ENCODE measurements at regions not wholly inside any gene's neighbourhood (a gene's known extent, or its start where the extent isn't known, plus 50 kb on each side); places are given as distances from the start of the nearest gene placed in this dataset.

DNA sequence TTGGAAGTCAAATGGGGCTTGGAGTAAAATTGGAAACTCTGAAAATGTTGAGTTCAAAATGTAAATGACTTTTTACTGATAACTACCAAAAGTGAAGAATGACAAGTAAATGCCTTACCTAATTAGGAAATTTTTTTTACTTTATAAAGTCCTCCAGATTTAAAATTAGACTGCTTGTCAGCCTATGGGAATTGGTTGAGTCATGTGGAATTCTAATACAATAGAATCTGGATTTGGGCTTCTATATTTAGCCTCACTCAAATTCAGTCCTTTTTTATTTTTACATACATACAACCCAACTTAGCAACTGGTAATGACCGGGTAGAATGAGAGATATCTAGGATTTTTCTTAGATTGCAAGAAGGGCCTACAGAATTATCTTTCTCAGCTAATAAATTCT lies 158.9 kb upstream of the CADPS start:
- TF ChIP-seq ZC3H10 (CRISPR knock-in tag; IDR thresholded peaks at IDR 0.05) (no peak), ZNF565 (CRISPR knock-in tag; conservative IDR thresholded peaks at IDR 0.05; ENCODE audit: low read depth) (no peak), SNAI2 (CRISPR knock-in tag; IDR thresholded peaks at IDR 0.05) (no peak), ZNF70 (CRISPR knock-in tag; IDR thresholded peaks at IDR 0.05) (no peak), ESRRG (CRISPR knock-in tag; IDR thresholded peaks at IDR 0.05) (no peak), ISL1 (CRISPR knock-in tag; IDR thresholded peaks at IDR 0.05) (no peak), RARB (CRISPR knock-in tag; IDR thresholded peaks at IDR 0.05) (no peak), GLIS3 (CRISPR knock-in tag; IDR thresholded peaks at IDR 0.05) (no peak), TOX (CRISPR knock-in tag; IDR thresholded peaks at IDR 0.05; ENCODE audit: borderline replicate concordance) (no peak), OSR1 (CRISPR knock-in tag; IDR thresholded peaks at IDR 0.05) (no peak), TCF4 (CRISPR knock-in tag; IDR thresholded peaks at IDR 0.05; ENCODE audit: borderline replicate concordance) (no peak), ZFP30 (CRISPR knock-in tag; IDR thresholded peaks at IDR 0.05) (no peak), ZFP3 (CRISPR knock-in tag; IDR thresholded peaks at IDR 0.05) (no peak)
- TF ChIP-seq, protein P1, sequence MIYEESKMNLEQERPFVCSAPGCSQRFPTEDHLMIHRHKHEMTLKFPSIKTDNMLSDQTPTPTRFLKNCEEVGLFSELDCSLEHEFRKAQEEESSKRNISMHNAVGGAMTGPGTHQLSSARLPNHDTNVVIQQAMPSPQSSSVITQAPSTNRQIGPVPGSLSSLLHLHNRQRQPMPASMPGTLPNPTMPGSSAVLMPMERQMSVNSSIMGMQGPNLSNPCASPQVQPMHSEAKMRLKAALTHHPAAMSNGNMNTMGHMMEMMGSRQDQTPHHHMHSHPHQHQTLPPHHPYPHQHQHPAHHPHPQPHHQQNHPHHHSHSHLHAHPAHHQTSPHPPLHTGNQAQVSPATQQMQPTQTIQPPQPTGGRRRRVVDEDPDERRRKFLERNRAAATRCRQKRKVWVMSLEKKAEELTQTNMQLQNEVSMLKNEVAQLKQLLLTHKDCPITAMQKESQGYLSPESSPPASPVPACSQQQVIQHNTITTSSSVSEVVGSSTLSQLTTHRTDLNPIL (CRISPR knock-in tag; IDR thresholded peaks at IDR 0.05; ENCODE audit: low read depth), result no peak
- TF ChIP-seq, protein P2, sequence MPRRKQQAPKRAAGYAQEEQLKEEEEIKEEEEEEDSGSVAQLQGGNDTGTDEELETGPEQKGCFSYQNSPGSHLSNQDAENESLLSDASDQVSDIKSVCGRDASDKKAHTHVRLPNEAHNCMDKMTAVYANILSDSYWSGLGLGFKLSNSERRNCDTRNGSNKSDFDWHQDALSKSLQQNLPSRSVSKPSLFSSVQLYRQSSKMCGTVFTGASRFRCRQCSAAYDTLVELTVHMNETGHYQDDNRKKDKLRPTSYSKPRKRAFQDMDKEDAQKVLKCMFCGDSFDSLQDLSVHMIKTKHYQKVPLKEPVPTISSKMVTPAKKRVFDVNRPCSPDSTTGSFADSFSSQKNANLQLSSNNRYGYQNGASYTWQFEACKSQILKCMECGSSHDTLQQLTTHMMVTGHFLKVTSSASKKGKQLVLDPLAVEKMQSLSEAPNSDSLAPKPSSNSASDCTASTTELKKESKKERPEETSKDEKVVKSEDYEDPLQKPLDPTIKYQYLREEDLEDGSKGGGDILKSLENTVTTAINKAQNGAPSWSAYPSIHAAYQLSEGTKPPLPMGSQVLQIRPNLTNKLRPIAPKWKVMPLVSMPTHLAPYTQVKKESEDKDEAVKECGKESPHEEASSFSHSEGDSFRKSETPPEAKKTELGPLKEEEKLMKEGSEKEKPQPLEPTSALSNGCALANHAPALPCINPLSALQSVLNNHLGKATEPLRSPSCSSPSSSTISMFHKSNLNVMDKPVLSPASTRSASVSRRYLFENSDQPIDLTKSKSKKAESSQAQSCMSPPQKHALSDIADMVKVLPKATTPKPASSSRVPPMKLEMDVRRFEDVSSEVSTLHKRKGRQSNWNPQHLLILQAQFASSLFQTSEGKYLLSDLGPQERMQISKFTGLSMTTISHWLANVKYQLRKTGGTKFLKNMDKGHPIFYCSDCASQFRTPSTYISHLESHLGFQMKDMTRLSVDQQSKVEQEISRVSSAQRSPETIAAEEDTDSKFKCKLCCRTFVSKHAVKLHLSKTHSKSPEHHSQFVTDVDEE (CRISPR knock-in tag; IDR thresholded peaks at IDR 0.05), result no peak
- no peak for ATAC-seq

DNA sequence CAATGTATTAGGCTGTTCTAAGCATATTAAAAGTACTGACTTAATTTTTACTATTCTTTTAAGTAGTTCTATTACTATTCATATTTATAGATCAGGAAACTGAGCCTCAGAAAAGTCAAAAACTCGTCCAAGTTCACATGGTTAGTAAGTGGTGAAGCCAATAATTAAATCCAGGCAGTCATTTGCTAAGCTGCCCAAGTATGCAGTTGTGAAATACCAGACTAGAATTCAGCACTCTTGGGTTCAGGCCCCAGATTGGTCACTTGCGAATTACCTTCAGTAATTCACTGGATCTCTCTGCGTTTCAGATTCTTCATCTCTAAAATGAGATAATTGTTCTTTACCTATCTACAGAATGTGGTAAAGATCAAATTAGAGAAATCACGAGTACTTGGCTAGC lies 161.9 kb upstream of the CADPS start:
- TF ChIP-seq PPARA (CRISPR knock-in tag; IDR thresholded peaks at IDR 0.05; ENCODE audit: borderline replicate concordance) (no peak), ZFP3 (CRISPR knock-in tag; IDR thresholded peaks at IDR 0.05) (no peak), OSR1 (CRISPR knock-in tag; IDR thresholded peaks at IDR 0.05) (no peak), SNAI2 (CRISPR knock-in tag; IDR thresholded peaks at IDR 0.05) (no peak), GLIS3 (CRISPR knock-in tag; IDR thresholded peaks at IDR 0.05) (no peak), ESRRG (CRISPR knock-in tag; IDR thresholded peaks at IDR 0.05) (no peak), ZC3H10 (CRISPR knock-in tag; IDR thresholded peaks at IDR 0.05) (no peak), BACH2 (CRISPR knock-in tag; IDR thresholded peaks at IDR 0.05; ENCODE audit: borderline replicate concordance) (no peak), ZNF70 (CRISPR knock-in tag; IDR thresholded peaks at IDR 0.05) (no peak), ZNF565 (CRISPR knock-in tag; conservative IDR thresholded peaks at IDR 0.05; ENCODE audit: low read depth) (no peak), RARB (CRISPR knock-in tag; IDR thresholded peaks at IDR 0.05) (no peak), ZNF8 (CRISPR knock-in tag; IDR thresholded peaks at IDR 0.05) (no peak), TOX (CRISPR knock-in tag; IDR thresholded peaks at IDR 0.05; ENCODE audit: borderline replicate concordance) (no peak), ISL1 (CRISPR knock-in tag; IDR thresholded peaks at IDR 0.05) (no peak)
- TF ChIP-seq, protein P3, sequence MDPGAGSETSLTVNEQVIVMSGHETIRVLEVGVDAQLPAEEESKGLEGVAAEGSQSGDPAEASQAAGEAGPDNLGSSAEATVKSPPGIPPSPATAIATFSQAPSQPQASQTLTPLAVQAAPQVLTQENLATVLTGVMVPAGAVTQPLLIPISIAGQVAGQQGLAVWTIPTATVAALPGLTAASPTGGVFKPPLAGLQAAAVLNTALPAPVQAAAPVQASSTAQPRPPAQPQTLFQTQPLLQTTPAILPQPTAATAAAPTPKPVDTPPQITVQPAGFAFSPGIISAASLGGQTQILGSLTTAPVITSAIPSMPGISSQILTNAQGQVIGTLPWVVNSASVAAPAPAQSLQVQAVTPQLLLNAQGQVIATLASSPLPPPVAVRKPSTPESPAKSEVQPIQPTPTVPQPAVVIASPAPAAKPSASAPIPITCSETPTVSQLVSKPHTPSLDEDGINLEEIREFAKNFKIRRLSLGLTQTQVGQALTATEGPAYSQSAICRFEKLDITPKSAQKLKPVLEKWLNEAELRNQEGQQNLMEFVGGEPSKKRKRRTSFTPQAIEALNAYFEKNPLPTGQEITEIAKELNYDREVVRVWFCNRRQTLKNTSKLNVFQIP (CRISPR knock-in tag; IDR thresholded peaks at IDR 0.05; ENCODE audit: borderline replicate concordance, low read depth), result no peak
- TF ChIP-seq, protein P2 (CRISPR knock-in tag; IDR thresholded peaks at IDR 0.05), result no peak
- no peak for ATAC-seq

DNA sequence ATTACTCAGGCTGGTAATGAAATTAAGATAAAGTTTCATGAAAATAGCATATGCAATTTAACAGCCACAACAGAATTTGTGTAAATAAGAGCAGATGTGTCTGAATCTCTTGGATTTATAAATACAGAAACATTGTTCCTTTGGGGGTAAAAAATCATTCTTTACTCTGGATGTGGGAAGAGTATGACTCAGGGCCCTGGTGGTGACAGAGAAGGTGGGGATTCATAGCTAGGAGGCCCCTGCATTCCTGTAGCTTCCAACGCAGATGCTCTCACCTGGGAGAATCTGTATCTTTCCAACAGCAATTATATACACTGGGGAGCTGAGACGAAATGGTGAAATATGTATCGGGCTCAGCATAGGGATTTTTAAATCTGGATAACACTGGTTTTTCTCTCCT lies 167.6 kb upstream of the CADPS start:
- peak; percentile 43 for ATAC-seq
- TF ChIP-seq ARNTL (CRISPR knock-in tag; IDR thresholded peaks at IDR 0.05; ENCODE audit: borderline replicate concordance, low read depth) (no peak), RARB (CRISPR knock-in tag; IDR thresholded peaks at IDR 0.05) (no peak), SNAI2 (CRISPR knock-in tag; IDR thresholded peaks at IDR 0.05) (no peak), ZNF565 (CRISPR knock-in tag; conservative IDR thresholded peaks at IDR 0.05; ENCODE audit: low read depth) (no peak), PPARA (CRISPR knock-in tag; IDR thresholded peaks at IDR 0.05; ENCODE audit: borderline replicate concordance) (no peak), ISL1 (CRISPR knock-in tag; IDR thresholded peaks at IDR 0.05) (no peak), ZNF70 (CRISPR knock-in tag; IDR thresholded peaks at IDR 0.05) (no peak), TCF4 (CRISPR knock-in tag; IDR thresholded peaks at IDR 0.05; ENCODE audit: borderline replicate concordance) (no peak), ZFP3 (CRISPR knock-in tag; IDR thresholded peaks at IDR 0.05) (no peak), GLIS3 (CRISPR knock-in tag; IDR thresholded peaks at IDR 0.05) (no peak), CSDC2 (CRISPR knock-in tag; IDR thresholded peaks at IDR 0.05) (no peak), ZFP30 (CRISPR knock-in tag; IDR thresholded peaks at IDR 0.05) (no peak), TOX (CRISPR knock-in tag; IDR thresholded peaks at IDR 0.05; ENCODE audit: borderline replicate concordance) (no peak), BACH2 (CRISPR knock-in tag; IDR thresholded peaks at IDR 0.05; ENCODE audit: borderline replicate concordance) (no peak)
- TF ChIP-seq, protein P4, sequence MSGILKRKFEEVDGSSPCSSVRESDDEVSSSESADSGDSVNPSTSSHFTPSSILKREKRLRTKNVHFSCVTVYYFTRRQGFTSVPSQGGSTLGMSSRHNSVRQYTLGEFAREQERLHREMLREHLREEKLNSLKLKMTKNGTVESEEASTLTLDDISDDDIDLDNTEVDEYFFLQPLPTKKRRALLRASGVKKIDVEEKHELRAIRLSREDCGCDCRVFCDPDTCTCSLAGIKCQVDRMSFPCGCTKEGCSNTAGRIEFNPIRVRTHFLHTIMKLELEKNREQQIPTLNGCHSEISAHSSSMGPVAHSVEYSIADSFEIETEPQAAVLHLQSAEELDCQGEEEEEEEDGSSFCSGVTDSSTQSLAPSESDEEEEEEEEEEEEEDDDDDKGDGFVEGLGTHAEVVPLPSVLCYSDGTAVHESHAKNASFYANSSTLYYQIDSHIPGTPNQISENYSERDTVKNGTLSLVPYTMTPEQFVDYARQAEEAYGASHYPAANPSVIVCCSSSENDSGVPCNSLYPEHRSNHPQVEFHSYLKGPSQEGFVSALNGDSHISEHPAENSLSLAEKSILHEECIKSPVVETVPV (CRISPR knock-in tag; IDR thresholded peaks at IDR 0.05), result no peak
- TF ChIP-seq, protein P3 (CRISPR knock-in tag; IDR thresholded peaks at IDR 0.05; ENCODE audit: borderline replicate concordance, low read depth), result no peak
- TF ChIP-seq, protein P1 (CRISPR knock-in tag; IDR thresholded peaks at IDR 0.05; ENCODE audit: low read depth), result no peak
